ENCODE measurements at regions not wholly inside any gene's neighbourhood (a gene's known extent, or its start where the extent isn't known, plus 50 kb on each side); places are given as distances from the start of the nearest gene placed in this dataset.

- no peaks in the 10 kb centered on the region for H3K9me3 ChIP-seq (ENCODE audit: control insufficient read depth, insufficient read depth, low read depth, low read length)
- no peak for TF ChIP-seq ZSCAN30 (tag by site-specific recombination; IDR thresholded peaks at IDR 0.05)
- no peak for TF ChIP-seq ZNF529 (tag by site-specific recombination; IDR thresholded peaks at IDR 0.05; ENCODE audit: insufficient replicate concordance)
- no peak for TF ChIP-seq ZNF248 (tag by site-specific recombination; IDR thresholded peaks at IDR 0.05)
- no peak for TF ChIP-seq ZNF214 (tag by site-specific recombination; IDR thresholded peaks at IDR 0.05; ENCODE audit: borderline replicate concordance)
- no peak for TF ChIP-seq TSHZ1 (tag by site-specific recombination; IDR thresholded peaks at IDR 0.05; ENCODE audit: borderline replicate concordance)
- no peak for TF ChIP-seq ZNF354C (tag by site-specific recombination; IDR thresholded peaks at IDR 0.05; ENCODE audit: borderline replicate concordance, low read depth)
- TF ChIP-seq ZNF335 (tag by site-specific recombination; conservative IDR thresholded peaks at IDR 0.05) = no peak
- no peak for TF ChIP-seq ZNF18 (tag by site-specific recombination; IDR thresholded peaks at IDR 0.05)
- TF ChIP-seq ZNF610 (tag by site-specific recombination; IDR thresholded peaks at IDR 0.05; ENCODE audit: borderline replicate concordance) = no peak
- TF ChIP-seq ZNF558 (tag by site-specific recombination; IDR thresholded peaks at IDR 0.05) = no peak
- TF ChIP-seq INSM2 (tag by site-specific recombination; IDR thresholded peaks at IDR 0.05) = no peak
- ChIA-PET POLR2A (no interaction called here), CTCF (interaction anchor here (1.3 kb wide), 1 partner anchor 10 kb away, joined by 4 read pairs; no protein-coding TSS in a partner anchor)
- H3K36me3 ChIP-seq (ENCODE audit: control insufficient read depth in 2 of 2, insufficient read depth in 1 of 2, low read length in 2 of 2) = no peaks in the 10 kb centered on the region
- H3K27ac ChIP-seq (ENCODE audit: extremely low read depth, low read depth, low read length) = no peak overlapping the region
- H3K4me1 ChIP-seq (ENCODE audit: control insufficient read depth, insufficient read depth, low read length) = no peaks in the 10 kb centered on the region
- H3K4me3 ChIP-seq (ENCODE audit: low read depth, low read length) = no peak overlapping the region
These were observed 196.6 kb downstream of the PMAIP1 start for GRCh38 chr18:60096428-60096827.

- Histone ChIP-seq H3K4me1 (ENCODE audit: control insufficient read depth, insufficient read depth, low read length) (no peaks in the 10 kb centered on the region), H3K36me3 (ENCODE audit: control insufficient read depth in 2 of 2, insufficient read depth in 1 of 2, low read length in 2 of 2) (no peaks in the 10 kb centered on the region), H3K4me3 (ENCODE audit: low read depth, low read length) (no peak overlapping the region), H3K9me3 (ENCODE audit: control insufficient read depth, insufficient read depth, low read depth, low read length) (no peaks in the 10 kb centered on the region), H3K27ac (ENCODE audit: extremely low read depth, low read depth, low read length) (no peak overlapping the region)
- TF ChIP-seq ZNF354C (tag by site-specific recombination; IDR thresholded peaks at IDR 0.05; ENCODE audit: borderline replicate concordance, low read depth) = no peak
- TF ChIP-seq EGR2 (tag by site-specific recombination; IDR thresholded peaks at IDR 0.05; ENCODE audit: low read depth) = no peak
- TF ChIP-seq ZNF239 (tag by site-specific recombination; IDR thresholded peaks at IDR 0.05) = no peak
- ChIA-PET POLR2A (no interaction called here), CTCF (no interaction called here)
These were observed 192.3 kb downstream of the PMAIP1 start for GRCh38 chr18:60092073-60092472.

GRCh38 chr18:60090170-60090569, 190.4 kb downstream of the PMAIP1 start:
- TF ChIP-seq ZBTB8A (tag by site-specific recombination; IDR thresholded peaks at IDR 0.05) (no peak), ZSCAN23 (tag by site-specific recombination; IDR thresholded peaks at IDR 0.05) (no peak), BCL11A (tag by site-specific recombination; IDR thresholded peaks at IDR 0.05; ENCODE audit: low read depth) (no peak), ZBTB10 (tag by site-specific recombination; IDR thresholded peaks at IDR 0.05) (no peak), ZSCAN30 (tag by site-specific recombination; IDR thresholded peaks at IDR 0.05) (no peak), ZNF624 (tag by site-specific recombination; IDR thresholded peaks at IDR 0.05) (no peak)
- CTCF ChIA-PET = interaction anchor here (0.6 to 0.7 kb wide), 4 partner anchors 102 to 1742 kb away, joined by 3 read pairs; no protein-coding TSS in a partner anchor
- no peaks in the 10 kb centered on the region for H3K36me3 ChIP-seq (ENCODE audit: control insufficient read depth in 2 of 2, insufficient read depth in 1 of 2, low read length in 2 of 2)
- H3K27ac ChIP-seq (ENCODE audit: extremely low read depth, low read depth, low read length) = no peak overlapping the region
- H3K4me3 ChIP-seq (ENCODE audit: low read depth, low read length) = no peak overlapping the region
- no peaks in the 10 kb centered on the region for H3K9me3 ChIP-seq (ENCODE audit: control insufficient read depth, insufficient read depth, low read depth, low read length)
- H3K4me1 ChIP-seq (ENCODE audit: control insufficient read depth, insufficient read depth, low read length) = no peaks in the 10 kb centered on the region
- POLR2A ChIA-PET = no interaction called here

All from HEK293 (cell line).